ENCODE measurements at regions not wholly inside any gene's neighbourhood (a gene's known extent, or its start where the extent isn't known, plus 50 kb on each side); places are given as distances from the start of the nearest gene placed in this dataset.
"Not testable (repeated sequence)": the region's sequence is repeated elsewhere in the genome, so short reads cannot be mapped to it uniquely, and the experiment has no call there.

DNA sequence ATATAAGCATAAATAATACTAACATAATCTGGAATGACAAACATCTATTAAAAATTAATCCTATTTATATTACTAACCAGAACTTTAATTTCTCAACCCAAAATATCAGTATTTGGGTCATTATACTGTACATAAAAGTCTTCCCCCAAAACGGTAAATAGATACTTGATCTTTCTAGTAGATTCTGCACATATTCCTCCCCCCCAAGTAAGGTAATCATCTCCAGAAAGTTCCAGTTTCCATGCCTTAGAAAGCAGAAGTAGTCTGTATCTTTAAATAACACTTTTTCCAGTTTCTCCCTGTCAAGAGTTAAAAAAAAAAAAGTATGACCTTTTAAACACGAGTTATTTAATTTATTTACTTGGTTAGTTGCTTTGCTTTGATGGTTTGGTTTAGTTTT lies 150.7 kb upstream of the MB21D2 start:
- Histone ChIP-seq H3K4me3 (ENCODE audit: insufficient read depth, low read length) (no peak overlapping the region), H3K27ac (ENCODE audit: low read depth, low read length) (no peak overlapping the region), H3K36me3 (ENCODE audit: insufficient read depth, low read length) (no peaks in the 10 kb centered on the region), H3K4me2 (ENCODE audit: insufficient read depth, low read length) (no peak overlapping the region), H2AFZ (ENCODE audit: low read length) (no peak overlapping the region), H3K27me3 (ENCODE audit: insufficient read depth, low read length) (no peaks in the 10 kb centered on the region), H4K20me1 (ENCODE audit: insufficient read depth, low read length) (no peaks in the 10 kb centered on the region), H3K79me2 (ENCODE audit: insufficient read depth, low read length) (no peaks in the 10 kb centered on the region), H3K4me1 (ENCODE audit: insufficient read depth, low read length) (no peaks in the 10 kb centered on the region), H3K9me3 (ENCODE audit: low read depth, low read length) (no peaks in the 10 kb centered on the region)
- TF ChIP-seq CTCF (IDR thresholded peaks at IDR 0.05; ENCODE audit: extremely low read depth, low read depth, low read length), result no peak
- no peak for DNase-seq (ENCODE audit: insufficient read length, low spot score, missing footprints)

DNA sequence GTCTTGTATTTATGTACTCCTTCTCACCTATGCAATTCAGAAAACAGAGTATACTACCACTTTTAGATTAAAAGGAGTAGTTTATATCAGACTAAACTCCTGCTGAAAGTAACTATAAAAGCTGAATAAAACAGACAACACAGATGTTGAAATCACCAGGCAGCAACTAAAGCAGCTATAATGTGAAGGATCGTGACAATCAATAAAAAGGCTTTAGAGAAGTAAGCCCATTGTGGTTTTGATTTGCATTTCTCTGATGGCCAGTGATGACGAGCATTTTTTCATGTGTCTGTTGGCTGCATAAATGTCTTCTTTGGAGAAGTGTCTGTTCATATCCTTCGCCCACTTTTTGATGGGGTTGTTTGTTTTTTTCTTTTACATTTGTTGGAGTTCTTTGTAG lies 152.1 kb upstream of the MB21D2 start:
- not testable (repeated sequence) for H3K79me2 ChIP-seq (ENCODE audit: insufficient read depth, low read length); H2AFZ ChIP-seq (ENCODE audit: low read length); H3K4me2 ChIP-seq (ENCODE audit: insufficient read depth, low read length); H3K4me1 ChIP-seq (ENCODE audit: insufficient read depth, low read length); H3K27ac ChIP-seq (ENCODE audit: low read depth, low read length); DNase-seq (ENCODE audit: insufficient read length, low spot score, missing footprints); H3K27me3 ChIP-seq (ENCODE audit: insufficient read depth, low read length); H3K36me3 ChIP-seq (ENCODE audit: insufficient read depth, low read length); H3K4me3 ChIP-seq (ENCODE audit: insufficient read depth, low read length); H4K20me1 ChIP-seq (ENCODE audit: insufficient read depth, low read length); H3K9me3 ChIP-seq (ENCODE audit: low read depth, low read length)

DNA sequence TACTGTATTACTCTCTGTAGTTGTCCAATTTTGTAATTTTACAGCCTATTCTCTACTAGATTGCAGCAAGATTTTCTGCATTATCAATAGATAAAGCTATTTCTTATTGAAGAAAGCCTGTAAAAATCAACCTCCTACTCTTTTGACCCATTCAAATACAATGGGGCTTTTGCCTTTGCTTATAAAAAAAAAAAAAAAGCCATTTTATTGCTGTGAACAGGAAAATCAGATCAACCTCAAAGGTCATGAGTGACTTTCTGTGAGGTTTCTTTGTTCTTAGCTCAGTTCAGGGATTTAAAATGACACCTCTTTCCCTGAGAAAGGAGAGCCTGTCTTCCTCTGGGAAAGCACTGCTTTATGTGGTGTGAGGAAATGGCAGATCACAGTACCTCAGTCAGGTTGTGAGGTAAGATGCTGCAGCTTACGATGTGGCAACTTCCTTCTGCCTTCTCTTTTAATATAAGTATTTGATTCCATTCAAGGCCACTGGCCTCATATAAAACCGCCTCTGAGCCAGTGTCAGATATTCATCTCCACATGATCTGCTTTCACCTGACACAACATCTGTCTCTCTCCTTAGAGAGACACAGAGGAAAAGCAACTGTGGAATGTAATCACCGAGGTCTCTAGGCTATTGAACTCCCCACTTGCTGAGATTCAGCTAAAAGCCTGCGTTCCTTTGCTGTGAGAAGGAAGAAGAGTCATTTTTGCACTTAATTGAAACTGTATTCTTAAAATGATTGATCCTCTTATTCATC lies 161.5 kb upstream of the MB21D2 start:
- TF ChIP-seq CTCF (IDR thresholded peaks at IDR 0.05; ENCODE audit: extremely low read depth, low read depth, low read length), result no peak
- no peaks in the 10 kb centered on the region for H3K9me3 ChIP-seq (ENCODE audit: low read depth, low read length)

DNA sequence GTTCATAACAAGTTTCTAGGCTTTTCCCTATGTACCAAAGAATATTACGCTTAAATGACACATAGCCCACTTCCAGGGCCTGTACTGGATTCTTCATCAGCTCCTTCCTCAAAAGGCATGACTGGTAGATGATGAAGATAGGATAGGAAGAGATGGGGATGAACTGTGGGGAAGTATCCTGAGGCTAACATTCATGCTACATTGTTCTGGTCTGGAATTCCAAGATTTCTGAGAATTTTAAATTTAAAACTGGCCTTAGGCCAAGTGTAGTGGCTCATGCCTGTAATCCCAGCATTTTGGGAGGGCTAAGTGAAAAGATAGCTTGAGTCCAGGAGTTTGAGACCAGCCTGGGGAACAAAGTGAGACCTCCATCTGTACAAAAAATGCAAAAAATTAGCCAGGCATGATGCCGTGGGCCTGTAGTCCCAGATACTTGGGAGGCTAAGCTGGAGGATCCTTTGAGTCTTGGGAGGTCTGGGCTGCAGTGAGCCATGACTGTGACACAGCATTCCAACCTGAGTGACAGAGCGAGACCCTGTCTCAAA lies 160.1 kb upstream of the PLAAT1 start:
- no peaks in the 10 kb centered on the region for H3K9me3 ChIP-seq (ENCODE audit: low read depth, low read length)
- no peak overlapping the region for H3K4me3 ChIP-seq (ENCODE audit: insufficient read depth, low read length)
- H4K20me1 ChIP-seq (ENCODE audit: insufficient read depth, low read length), result no peaks in the 10 kb centered on the region
- H3K79me2 ChIP-seq (ENCODE audit: insufficient read depth, low read length), result no peaks in the 10 kb centered on the region
- no peak overlapping the region for H2AFZ ChIP-seq (ENCODE audit: low read length)
- DNase-seq (ENCODE audit: insufficient read length, low spot score, missing footprints), result no peak
- no peaks in the 10 kb centered on the region for H3K27me3 ChIP-seq (ENCODE audit: insufficient read depth, low read length)
- TF ChIP-seq CTCF (IDR thresholded peaks at IDR 0.05; ENCODE audit: extremely low read depth, low read depth, low read length), result no peak
- H3K27ac ChIP-seq (ENCODE audit: low read depth, low read length), result no peak overlapping the region
- no peak overlapping the region for H3K4me2 ChIP-seq (ENCODE audit: insufficient read depth, low read length)
- H3K4me1 ChIP-seq (ENCODE audit: insufficient read depth, low read length), result no peaks in the 10 kb centered on the region
- H3K36me3 ChIP-seq (ENCODE audit: insufficient read depth, low read length), result no peaks in the 10 kb centered on the region

More for the DNA sequence above, 161.5 kb upstream of the MB21D2 start:
- no peaks in the 10 kb centered on the region for H3K27me3 ChIP-seq (ENCODE audit: insufficient read depth, low read length)
- no peak overlapping the region for H2AFZ ChIP-seq (ENCODE audit: low read length)
- no peaks in the 10 kb centered on the region for H3K4me1 ChIP-seq (ENCODE audit: insufficient read depth, low read length)
- H3K4me3 ChIP-seq (ENCODE audit: insufficient read depth, low read length), result no peak overlapping the region
- no peaks in the 10 kb centered on the region for H3K36me3 ChIP-seq (ENCODE audit: insufficient read depth, low read length)
- no peak overlapping the region for H3K4me2 ChIP-seq (ENCODE audit: insufficient read depth, low read length)
- no peak overlapping the region for H3K27ac ChIP-seq (ENCODE audit: low read depth, low read length)
- no peak for DNase-seq (ENCODE audit: insufficient read length, low spot score, missing footprints)
- no peaks in the 10 kb centered on the region for H3K79me2 ChIP-seq (ENCODE audit: insufficient read depth, low read length)
- no peaks in the 10 kb centered on the region for H4K20me1 ChIP-seq (ENCODE audit: insufficient read depth, low read length)

Data from osteoblast (primary cell).